ENCODE measurements at regions not wholly inside any gene's neighbourhood (a gene's known extent, or its start where the extent isn't known, plus 50 kb on each side); places are given as distances from the start of the nearest gene placed in this dataset.

DNA sequence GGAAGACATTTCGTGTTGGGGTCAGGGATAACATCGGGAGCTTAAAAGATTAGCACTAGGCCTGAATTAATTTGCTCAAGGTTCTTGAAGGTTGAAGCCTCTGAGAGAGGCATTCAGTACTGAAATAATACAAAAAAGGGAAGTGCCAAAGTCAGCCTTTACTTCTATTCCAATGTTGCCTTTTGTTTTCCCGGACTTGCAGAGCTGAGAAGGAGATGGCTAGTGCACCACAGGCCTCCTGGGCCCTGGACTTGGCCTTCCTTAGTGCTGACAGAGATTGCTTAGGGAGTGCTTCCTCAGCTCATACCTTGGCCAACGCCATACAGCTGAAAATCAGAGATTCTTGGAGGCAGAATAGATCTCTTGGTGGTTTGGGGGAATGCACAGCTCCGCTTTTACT lies 333.6 kb upstream of the TBL1XR1 start:
- TF ChIP-seq, protein P1, sequence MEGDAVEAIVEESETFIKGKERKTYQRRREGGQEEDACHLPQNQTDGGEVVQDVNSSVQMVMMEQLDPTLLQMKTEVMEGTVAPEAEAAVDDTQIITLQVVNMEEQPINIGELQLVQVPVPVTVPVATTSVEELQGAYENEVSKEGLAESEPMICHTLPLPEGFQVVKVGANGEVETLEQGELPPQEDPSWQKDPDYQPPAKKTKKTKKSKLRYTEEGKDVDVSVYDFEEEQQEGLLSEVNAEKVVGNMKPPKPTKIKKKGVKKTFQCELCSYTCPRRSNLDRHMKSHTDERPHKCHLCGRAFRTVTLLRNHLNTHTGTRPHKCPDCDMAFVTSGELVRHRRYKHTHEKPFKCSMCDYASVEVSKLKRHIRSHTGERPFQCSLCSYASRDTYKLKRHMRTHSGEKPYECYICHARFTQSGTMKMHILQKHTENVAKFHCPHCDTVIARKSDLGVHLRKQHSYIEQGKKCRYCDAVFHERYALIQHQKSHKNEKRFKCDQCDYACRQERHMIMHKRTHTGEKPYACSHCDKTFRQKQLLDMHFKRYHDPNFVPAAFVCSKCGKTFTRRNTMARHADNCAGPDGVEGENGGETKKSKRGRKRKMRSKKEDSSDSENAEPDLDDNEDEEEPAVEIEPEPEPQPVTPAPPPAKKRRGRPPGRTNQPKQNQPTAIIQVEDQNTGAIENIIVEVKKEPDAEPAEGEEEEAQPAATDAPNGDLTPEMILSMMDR (IDR thresholded peaks at IDR 0.05): no peak
- TF ChIP-seq EP300 (IDR thresholded peaks at IDR 0.05): no peak
- no peak for TF ChIP-seq POLR2A (IDR thresholded peaks at IDR 0.05)
- no peak for TF ChIP-seq POLR2AphosphoS5 (IDR thresholded peaks at IDR 0.05)
